Gastrocnemius medialis (tissue), 4 donors: ENCODE measurements at regions not wholly inside any gene's neighbourhood (a gene's known extent, or its start where the extent isn't known, plus 50 kb on each side); places are given as distances from the start of the nearest gene placed in this dataset.

Experiments
- CTCF ChIP-seq, 5 experiments: fragments of 450-650 bp in 3 of 5; fragments of 200-600 bp in 2 of 5; sonication (generic) in 2 of 5; IDR thresholded peaks in 4 of 5; conservative IDR thresholded peaks in 1 of 5; 1 replicate in 4 of 5; 2 replicates in 1 of 5; pipeline ENCODE4 v1.5.1; 2016 to 2019; ENCODE audit warnings: antibody characterized with exemption in 5 of 5, mild to moderate bottlenecking in 3 of 5, moderate library complexity in 3 of 5
- POLR2A ChIP-seq, 2 donors: fragments of 450-650 bp; IDR thresholded peaks; one replicate each; pipeline ENCODE4 v1.6.1; 2017; ENCODE audit warnings: antibody characterized with exemption in 2 of 2, mild to moderate bottlenecking in 2 of 2, moderate library complexity in 2 of 2

DNA sequence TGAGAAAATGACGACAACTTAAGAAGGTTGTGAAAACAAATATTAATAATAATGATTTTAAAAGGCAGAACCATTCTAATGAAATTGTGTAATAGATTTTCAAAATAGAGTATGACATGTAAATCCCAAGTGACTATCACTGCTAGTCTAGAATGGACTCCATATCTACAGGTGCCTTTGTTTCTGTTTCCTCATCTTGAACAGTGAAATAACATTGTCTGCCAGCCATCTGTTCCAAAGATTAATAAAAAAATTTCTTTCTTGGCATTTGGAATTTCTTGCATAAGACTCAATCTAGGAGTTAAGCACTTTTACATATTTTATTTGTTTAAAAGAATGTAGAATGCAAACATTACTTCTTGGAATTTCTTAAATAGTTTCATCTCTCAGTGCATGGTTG lies 520.1 kb upstream of the ARGLU1 start:
- no peak for TF ChIP-seq CTCF (IDR thresholded peaks at IDR 0.05 in 4 of 5, conservative IDR thresholded peaks at IDR 0.05 in 1 of 5)
- TF ChIP-seq POLR2A (IDR thresholded peaks at IDR 0.05): no peak
